HG02571 (cell line): ENCODE measurements at regions not wholly inside any gene's neighbourhood (a gene's known extent, or its start where the extent isn't known, plus 50 kb on each side); places are given as distances from the start of the nearest gene placed in this dataset.

Experiments
- ATAC-seq: cut with Tn5 transposase; IDR thresholded peaks from one replicate; pipeline ENCODE4 v1.9.1; 2021; ENCODE audit warnings: mild to moderate bottlenecking, moderate library complexity; ENCODE audit not compliant: unreplicated experiment

GRCh38 chr2:120545521-120546047, 190.1 kb upstream of the GLI2 start:
- ATAC-seq: no peak

- no peak for ATAC-seq
Measured at GRCh38 chr2:120546048-120546864, 189.4 kb upstream of the GLI2 start.

GRCh38 chr2:120546865-120547390, 188.7 kb upstream of the GLI2 start:
- ATAC-seq: no peak

- no peak for ATAC-seq
Measured at GRCh38 chr2:120547662-120548061, 188.0 kb upstream of the GLI2 start.

- no peak for ATAC-seq
Measured at GRCh38 chr2:120548627-120549608, 186.8 kb upstream of the GLI2 start.

- no peak for ATAC-seq
Measured at GRCh38 chr2:120549841-120550240, 185.8 kb upstream of the GLI2 start.

GRCh38 chr2:120550282-120550681, 185.4 kb upstream of the GLI2 start:
- no peak for ATAC-seq

- no peak for ATAC-seq
Measured at GRCh38 chr2:120550893-120551446, 184.7 kb upstream of the GLI2 start.

GRCh38 chr2:120551522-120551921, 184.1 kb upstream of the GLI2 start:
- no peak for ATAC-seq

GRCh38 chr2:120552079-120552478, 183.6 kb upstream of the GLI2 start:
- ATAC-seq: no peak

GRCh38 chr2:120552800-120553481, 182.7 kb upstream of the GLI2 start:
- no peak for ATAC-seq

GRCh38 chr2:120554625-120555032, 181.0 kb upstream of the GLI2 start:
- no peak for ATAC-seq

GRCh38 chr2:120555092-120555491, 180.6 kb upstream of the GLI2 start:
- no peak for ATAC-seq

- ATAC-seq: no peak
Measured at GRCh38 chr2:120556911-120557310, 178.8 kb upstream of the GLI2 start.

- no peak for ATAC-seq
Measured at GRCh38 chr2:120558847-120559246, 176.8 kb upstream of the GLI2 start.

GRCh38 chr2:120559401-120559800, 176.3 kb upstream of the GLI2 start:
- ATAC-seq: no peak

GRCh38 chr2:120560330-120560729, 175.3 kb upstream of the GLI2 start:
- ATAC-seq: no peak

- no peak for ATAC-seq
Measured at GRCh38 chr2:120561379-120562035, 174.2 kb upstream of the GLI2 start.

- ATAC-seq: no peak
Measured at GRCh38 chr2:120562218-120563005, 173.3 kb upstream of the GLI2 start.
